Calu3 (cell line): ENCODE measurements at regions not wholly inside any gene's neighbourhood (a gene's known extent, or its start where the extent isn't known, plus 50 kb on each side); places are given as distances from the start of the nearest gene placed in this dataset.

Experiments used
- BruUV-seq: library from RNA; stranded (reverse); fragments of 400-500 nt; replicated peaks from 2 replicates; lab custom pipeline; 2021; lab: Mats Ljungman, UMichigan
- CTCF ChIA-PET: fragments of 300-600 bp; sonication (Branson Sonifier 250); formaldehyde crosslinking; loops from one replicate; lab custom pipeline; 2022; ENCODE audit warnings: antibody characterized with exemption; lab: Charles Lee
- DNase-seq: peaks from one replicate; pipeline ENCODE4 v3.0.0; 2022
- H3K27ac Mint-ChIP-seq: one replicate; pipeline ENCODE4 v1.8.0; 2022; ENCODE audit warnings: mixed read lengths; ENCODE audit not compliant: unreplicated experiment
- H3K27me3 Mint-ChIP-seq: one replicate; pipeline ENCODE4 v1.8.0; 2022; ENCODE audit warnings: mixed read lengths; ENCODE audit not compliant: unreplicated experiment
- H3K36me3 Mint-ChIP-seq: one replicate; pipeline ENCODE4 v1.8.0; 2022; ENCODE audit warnings: mild to moderate bottlenecking, moderate library complexity, mixed read lengths; ENCODE audit not compliant: insufficient read depth, unreplicated experiment
- H3K4me1 Mint-ChIP-seq: one replicate; pipeline ENCODE4 v1.8.0; 2022; ENCODE audit warnings: mild to moderate bottlenecking, low read depth, mixed read lengths; ENCODE audit not compliant: unreplicated experiment
- H3K4me3 Mint-ChIP-seq: one replicate; pipeline ENCODE4 v1.8.0; 2022; ENCODE audit warnings: mild to moderate bottlenecking, low read depth, moderate library complexity, mixed read lengths; ENCODE audit not compliant: unreplicated experiment
- H3K9me3 Mint-ChIP-seq: one replicate; pipeline ENCODE4 v1.8.0; 2022; ENCODE audit warnings: low read depth, mixed read lengths; ENCODE audit not compliant: unreplicated experiment
- CTCF ChIP-seq: fragments of 200-600 bp; IDR thresholded peaks from one replicate; pipeline ENCODE4 v1.8.0; 2022; ENCODE audit warnings: antibody characterized with exemption; ENCODE audit not compliant: unreplicated experiment
- intact Hi-C: fragments of 100-400 bp; cut with micrococcal nuclease; formaldehyde crosslinking; loops from one replicate; pipeline ENCODE4 v1.10.0; 2022; ENCODE audit not compliant: unreplicated experiment

GRCh38 chr2:200757399-200757798 lies 54.3 kb upstream of the BZW1 start:
- intact Hi-C loops, result no loop called here
- no peak overlapping the region for H3K4me3 Mint-ChIP-seq
- BruUV-seq, result no TSS peak
- no peaks in the 10 kb centered on the region for H3K9me3 Mint-ChIP-seq
- H3K27ac Mint-ChIP-seq, result peak overlapping the region; percentile 27
- H3K27me3 Mint-ChIP-seq, result no peaks in the 10 kb centered on the region
- TF ChIP-seq CTCF, result no peak
- no peak for DNase-seq
- CTCF ChIA-PET, result interaction anchor here (0.8 to 1.6 kb wide), 4 partner anchors 8 to 179 kb away, joined by 3 to 7 read pairs (median 5); no protein-coding TSS in a partner anchor
- H3K36me3 Mint-ChIP-seq, result no peaks in the 10 kb centered on the region
- H3K4me1 Mint-ChIP-seq, result peaks cover 56% of the 10 kb centered on the region

- BruUV-seq, result no TSS peak
- Mint-ChIP-seq H3K27ac (no peak overlapping the region), H3K4me3 (no peak overlapping the region), H3K9me3 (no peaks in the 10 kb centered on the region), H3K36me3 (no peaks in the 10 kb centered on the region), H3K4me1 (peaks cover 65% of the 10 kb centered on the region), H3K27me3 (no peaks in the 10 kb centered on the region)
- CTCF ChIA-PET, result no interaction called here
- intact Hi-C loops, result no loop called here
- DNase-seq, result no peak
- TF ChIP-seq CTCF, result no peak
Observed at GRCh38 chr2:200758341-200758740, 53.4 kb upstream of the BZW1 start.

- Mint-ChIP-seq H3K36me3 (no peaks in the 10 kb centered on the region), H3K27me3 (no peaks in the 10 kb centered on the region), H3K4me1 (peaks cover 71% of the 10 kb centered on the region), H3K4me3 (no peak overlapping the region), H3K9me3 (no peaks in the 10 kb centered on the region), H3K27ac (peak overlapping the region; percentile 23)
- no peak for TF ChIP-seq CTCF
- intact Hi-C loops, result loop anchor here (5.0 kb wide), 1 partner anchor 51 kb away; the partner anchor contains the start of gene BZW1
- DNase-seq, result no peak
- CTCF ChIA-PET, result interaction anchor here (0.5 to 1.1 kb wide), 3 partner anchors 13 to 106 kb away, joined by 3 to 4 read pairs (median 3); no protein-coding TSS in a partner anchor
- no TSS peak for BruUV-seq
Observed at GRCh38 chr2:200761266-200761665, 50.4 kb upstream of the BZW1 start.
